ENCODE measurements at regions not wholly inside any gene's neighbourhood (a gene's known extent, or its start where the extent isn't known, plus 50 kb on each side); places are given as distances from the start of the nearest gene placed in this dataset.

DNA sequence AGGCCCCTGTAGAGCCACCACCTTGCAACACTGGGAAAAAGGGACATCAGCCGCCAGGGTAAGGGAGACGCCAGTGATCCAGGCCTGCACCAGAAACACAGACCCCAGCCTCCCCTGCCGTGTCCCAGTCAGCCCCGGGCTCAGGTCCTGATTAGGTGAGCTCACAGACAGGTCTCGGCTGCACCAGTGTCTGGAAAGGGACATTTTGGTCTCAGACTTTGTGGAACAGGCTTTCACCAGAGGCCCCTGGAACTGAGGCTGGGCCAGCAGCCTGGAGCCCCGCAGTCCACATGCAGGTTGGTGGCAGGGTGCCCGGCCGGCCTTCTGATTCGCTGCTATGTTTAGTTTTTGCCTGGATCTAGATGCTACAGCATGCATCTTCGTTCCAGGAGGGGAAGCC is 369.0 kb upstream of the IRX4 start:
- H3K27me3 ChIP-seq (ENCODE audit: control insufficient read depth, insufficient read depth, low read length), result no peaks in the 10 kb centered on the region

DNA sequence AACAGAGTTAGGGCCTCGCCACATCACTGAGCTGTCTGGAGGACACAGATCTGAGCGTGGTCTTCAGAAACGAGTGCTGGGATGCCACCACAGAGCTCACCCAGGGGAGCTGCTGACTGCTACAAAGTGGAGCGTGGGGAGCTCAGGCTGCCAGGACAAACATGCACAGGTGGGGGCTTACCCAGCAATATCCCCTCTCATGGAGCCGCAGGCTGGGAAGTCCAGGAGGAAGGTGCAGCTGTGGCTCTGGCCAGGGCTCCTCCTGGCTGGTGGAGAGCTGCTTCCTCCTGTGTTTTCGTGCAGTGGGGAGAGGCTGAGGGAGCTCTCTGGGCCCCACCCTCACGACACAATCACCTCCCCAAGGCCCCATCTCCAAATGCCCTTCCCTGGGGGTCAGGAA is 368.6 kb upstream of the IRX4 start:
- H3K4me1 ChIP-seq (ENCODE audit: control insufficient read depth, insufficient read depth, low read length), result no peaks in the 10 kb centered on the region
- no peak overlapping the region for H3K4me3 ChIP-seq (ENCODE audit: low read length)
- H3K36me3 ChIP-seq (ENCODE audit: control insufficient read depth, insufficient read depth, low read length), result no peaks in the 10 kb centered on the region
- no peaks in the 10 kb centered on the region for H3K27me3 ChIP-seq (ENCODE audit: control insufficient read depth, insufficient read depth, low read length)
- no peak overlapping the region for H3K27ac ChIP-seq (ENCODE audit: low read depth, low read length)
- no peak overlapping the region for H3K9ac ChIP-seq (ENCODE audit: low read length)

More for the DNA sequence above, 369.0 kb upstream of the IRX4 start:
- no peak overlapping the region for H3K4me3 ChIP-seq (ENCODE audit: low read length)
- no peak overlapping the region for H3K9ac ChIP-seq (ENCODE audit: low read length)
- no peak overlapping the region for H3K27ac ChIP-seq (ENCODE audit: low read depth, low read length)
- no peaks in the 10 kb centered on the region for H3K4me1 ChIP-seq (ENCODE audit: control insufficient read depth, insufficient read depth, low read length)
- no peaks in the 10 kb centered on the region for H3K36me3 ChIP-seq (ENCODE audit: control insufficient read depth, insufficient read depth, low read length)

DNA sequence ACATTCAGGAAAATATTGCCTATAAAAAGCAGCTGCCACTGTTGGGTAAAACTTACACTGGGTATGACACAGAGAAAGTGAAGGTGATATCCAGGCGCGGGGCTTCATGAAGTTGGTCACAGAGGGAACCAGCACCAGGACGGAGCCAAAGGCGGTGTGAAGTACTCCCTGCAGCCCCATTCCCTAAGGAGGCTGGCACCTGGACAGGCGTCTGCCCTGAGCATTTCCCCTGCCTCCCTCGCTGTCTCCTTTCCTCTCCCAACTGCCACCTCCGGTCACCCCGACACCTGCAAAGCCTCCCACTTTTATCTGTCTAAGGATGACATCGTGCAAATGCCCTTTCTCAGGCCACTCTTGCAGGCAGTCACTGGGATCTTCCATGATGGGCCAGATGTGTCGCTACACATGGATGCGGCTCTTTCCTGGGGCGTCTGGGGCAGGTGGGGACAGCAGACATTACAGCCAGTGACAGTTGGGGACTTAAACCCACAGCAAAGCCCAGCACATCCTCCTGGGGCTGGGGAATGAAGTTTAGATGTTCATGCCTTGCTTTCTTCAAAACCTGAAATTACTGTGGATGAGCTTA is 367.7 kb upstream of the IRX4 start:
- H3K4me1 ChIP-seq (ENCODE audit: control insufficient read depth, insufficient read depth, low read length), result no peaks in the 10 kb centered on the region
- H3K27ac ChIP-seq (ENCODE audit: low read depth, low read length), result no peak overlapping the region
- H3K27me3 ChIP-seq (ENCODE audit: control insufficient read depth, insufficient read depth, low read length), result no peaks in the 10 kb centered on the region
- H3K36me3 ChIP-seq (ENCODE audit: control insufficient read depth, insufficient read depth, low read length), result no peaks in the 10 kb centered on the region
- no peak overlapping the region for H3K9ac ChIP-seq (ENCODE audit: low read length)
- H3K4me3 ChIP-seq (ENCODE audit: low read length), result no peak overlapping the region

DNA sequence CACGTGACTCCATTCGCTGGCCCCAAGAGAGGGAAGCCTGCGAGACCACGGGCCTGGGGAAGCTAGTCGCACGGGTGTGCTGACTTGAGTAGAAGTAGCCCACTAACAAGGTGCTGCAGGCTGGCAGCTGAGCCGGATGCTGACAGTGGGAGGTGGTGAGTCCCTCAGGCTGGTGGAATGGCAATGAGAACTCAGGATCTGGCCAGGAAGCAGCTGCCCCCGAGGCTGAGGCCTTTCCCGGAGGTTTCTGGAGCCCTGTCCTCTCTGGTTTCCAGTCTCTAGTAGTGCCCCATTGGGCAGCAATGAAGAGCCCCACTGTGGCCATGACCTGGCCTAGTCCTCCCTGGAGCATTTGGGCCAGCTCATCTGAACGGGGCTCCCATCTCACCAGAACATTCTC is 366.7 kb upstream of the IRX4 start:
- H3K4me1 ChIP-seq (ENCODE audit: control insufficient read depth, insufficient read depth, low read length), result no peaks in the 10 kb centered on the region
- H3K27me3 ChIP-seq (ENCODE audit: control insufficient read depth, insufficient read depth, low read length), result no peaks in the 10 kb centered on the region
- no peak overlapping the region for H3K4me3 ChIP-seq (ENCODE audit: low read length)
- no peaks in the 10 kb centered on the region for H3K36me3 ChIP-seq (ENCODE audit: control insufficient read depth, insufficient read depth, low read length)
- no peak overlapping the region for H3K27ac ChIP-seq (ENCODE audit: low read depth, low read length)
- H3K9ac ChIP-seq (ENCODE audit: low read length), result no peak overlapping the region

DNA sequence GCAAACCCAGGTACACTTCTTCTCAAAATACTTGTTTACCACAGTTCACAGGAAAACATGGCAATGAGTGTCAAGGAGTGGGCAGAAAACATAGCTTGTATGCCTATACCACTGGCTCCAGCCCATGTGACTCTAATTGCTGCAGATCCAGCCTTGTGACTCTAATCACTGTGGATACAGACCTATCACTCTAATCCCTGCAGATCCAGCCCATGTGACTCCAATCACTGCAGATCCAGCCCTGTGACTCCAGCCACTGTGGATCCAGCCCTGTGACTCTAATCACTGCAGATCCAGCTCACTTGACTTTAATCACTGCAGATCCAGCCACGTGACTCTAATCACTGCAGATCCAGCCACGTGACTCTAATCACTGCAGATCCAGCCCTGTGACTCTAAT is 366.3 kb upstream of the IRX4 start:
- no peaks in the 10 kb centered on the region for H3K27me3 ChIP-seq (ENCODE audit: control insufficient read depth, insufficient read depth, low read length)
- no peaks in the 10 kb centered on the region for H3K36me3 ChIP-seq (ENCODE audit: control insufficient read depth, insufficient read depth, low read length)
- H3K9ac ChIP-seq (ENCODE audit: low read length), result no peak overlapping the region
- no peak overlapping the region for H3K27ac ChIP-seq (ENCODE audit: low read depth, low read length)
- H3K4me3 ChIP-seq (ENCODE audit: low read length), result no peak overlapping the region
- no peaks in the 10 kb centered on the region for H3K4me1 ChIP-seq (ENCODE audit: control insufficient read depth, insufficient read depth, low read length)

DNA sequence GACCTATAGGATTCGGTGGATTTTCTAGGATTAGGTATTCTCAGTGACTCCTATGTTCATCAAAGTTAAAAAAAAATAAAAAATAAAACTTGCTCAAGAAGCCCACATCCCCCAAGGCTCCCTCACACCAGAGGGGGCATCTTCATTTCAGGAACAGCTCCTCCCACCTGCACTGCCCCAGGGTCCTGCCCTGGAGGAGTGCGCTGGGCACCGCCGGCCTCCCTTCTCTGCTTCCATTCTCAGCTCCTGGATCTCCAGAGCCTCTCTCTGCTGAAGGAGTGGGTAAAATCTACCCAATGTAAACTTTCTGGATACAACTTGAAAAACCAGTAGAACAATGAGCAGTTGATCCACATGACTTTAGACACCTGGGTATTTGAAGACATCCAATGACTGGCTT is 359.8 kb upstream of the IRX4 start:
- Histone ChIP-seq H3K36me3 (ENCODE audit: control insufficient read depth, insufficient read depth, low read length) (no peaks in the 10 kb centered on the region), H3K4me1 (ENCODE audit: control insufficient read depth, insufficient read depth, low read length) (no peaks in the 10 kb centered on the region), H3K27ac (ENCODE audit: low read depth, low read length) (no peak overlapping the region), H3K9ac (ENCODE audit: low read length) (no peak overlapping the region), H3K27me3 (ENCODE audit: control insufficient read depth, insufficient read depth, low read length) (no peaks in the 10 kb centered on the region), H3K4me3 (ENCODE audit: low read length) (no peak overlapping the region)

DNA sequence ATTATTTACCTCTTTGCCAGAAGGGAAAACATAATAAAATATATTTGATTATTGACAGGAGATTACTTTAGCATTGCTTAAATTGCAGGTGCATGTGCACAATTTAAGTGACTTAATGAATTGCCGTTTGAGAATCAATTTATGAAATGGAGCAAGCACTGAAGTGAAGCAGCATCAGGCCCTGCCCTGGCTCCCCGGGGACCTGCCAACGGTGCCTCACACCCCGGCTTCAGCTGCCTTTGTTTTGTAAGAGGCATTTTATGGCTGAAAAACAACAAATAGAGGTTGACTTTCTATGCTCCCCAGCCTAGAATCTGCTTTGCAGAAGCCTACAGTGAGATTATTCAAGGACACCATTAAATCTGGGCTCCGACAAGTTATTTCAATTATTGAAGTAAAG is 359.1 kb upstream of the IRX4 start:
- H3K36me3 ChIP-seq (ENCODE audit: control insufficient read depth, insufficient read depth, low read length), result no peaks in the 10 kb centered on the region
- H3K27me3 ChIP-seq (ENCODE audit: control insufficient read depth, insufficient read depth, low read length), result no peaks in the 10 kb centered on the region
- H3K9ac ChIP-seq (ENCODE audit: low read length), result no peak overlapping the region
- no peak overlapping the region for H3K27ac ChIP-seq (ENCODE audit: low read depth, low read length)
- no peaks in the 10 kb centered on the region for H3K4me1 ChIP-seq (ENCODE audit: control insufficient read depth, insufficient read depth, low read length)
- H3K4me3 ChIP-seq (ENCODE audit: low read length), result no peak overlapping the region

DNA sequence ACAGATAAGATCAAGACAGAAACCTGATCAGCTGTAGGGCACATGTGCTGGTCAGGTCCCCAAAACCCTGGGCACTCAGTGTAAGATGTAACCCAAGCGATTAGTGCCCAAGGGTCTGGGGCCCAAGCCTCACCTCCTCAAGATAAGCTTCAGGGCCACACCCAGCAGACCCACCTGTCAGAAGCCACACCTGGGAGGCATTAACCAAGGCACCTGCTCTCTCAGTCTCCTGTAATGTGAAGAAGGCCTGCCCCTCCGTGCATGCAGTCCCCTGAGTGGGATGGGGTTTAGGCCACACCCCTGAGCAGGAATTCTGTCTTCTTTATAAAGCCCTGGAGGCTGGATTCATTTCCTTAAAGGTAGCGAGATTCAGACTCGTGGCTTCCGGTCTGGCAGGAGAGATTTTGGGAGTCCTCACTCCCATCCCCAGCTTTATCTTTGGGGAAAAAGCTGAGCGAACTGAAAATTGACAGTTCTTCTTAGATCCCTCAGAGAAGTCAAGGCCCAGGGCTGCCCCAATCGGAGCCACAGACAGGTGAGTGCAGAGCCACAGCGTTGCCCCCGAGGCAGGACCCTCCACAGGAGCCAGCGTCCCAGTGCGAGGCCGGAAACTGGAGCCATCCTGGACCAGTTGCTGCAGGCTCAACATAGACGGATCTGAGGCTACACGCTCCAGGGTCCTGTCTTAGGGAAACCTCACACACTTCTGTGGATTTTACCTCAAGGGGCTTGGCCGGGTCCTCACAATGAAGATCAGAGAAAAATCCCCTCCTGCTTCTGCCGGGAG is 357.6 kb upstream of the IRX4 start:
- H3K4me1 ChIP-seq (ENCODE audit: control insufficient read depth, insufficient read depth, low read length), result no peaks in the 10 kb centered on the region
- H3K4me3 ChIP-seq (ENCODE audit: low read length), result no peak overlapping the region
- no peak overlapping the region for H3K9ac ChIP-seq (ENCODE audit: low read length)
- no peak overlapping the region for H3K27ac ChIP-seq (ENCODE audit: low read depth, low read length)
- no peaks in the 10 kb centered on the region for H3K27me3 ChIP-seq (ENCODE audit: control insufficient read depth, insufficient read depth, low read length)
- H3K36me3 ChIP-seq (ENCODE audit: control insufficient read depth, insufficient read depth, low read length), result no peaks in the 10 kb centered on the region

DNA sequence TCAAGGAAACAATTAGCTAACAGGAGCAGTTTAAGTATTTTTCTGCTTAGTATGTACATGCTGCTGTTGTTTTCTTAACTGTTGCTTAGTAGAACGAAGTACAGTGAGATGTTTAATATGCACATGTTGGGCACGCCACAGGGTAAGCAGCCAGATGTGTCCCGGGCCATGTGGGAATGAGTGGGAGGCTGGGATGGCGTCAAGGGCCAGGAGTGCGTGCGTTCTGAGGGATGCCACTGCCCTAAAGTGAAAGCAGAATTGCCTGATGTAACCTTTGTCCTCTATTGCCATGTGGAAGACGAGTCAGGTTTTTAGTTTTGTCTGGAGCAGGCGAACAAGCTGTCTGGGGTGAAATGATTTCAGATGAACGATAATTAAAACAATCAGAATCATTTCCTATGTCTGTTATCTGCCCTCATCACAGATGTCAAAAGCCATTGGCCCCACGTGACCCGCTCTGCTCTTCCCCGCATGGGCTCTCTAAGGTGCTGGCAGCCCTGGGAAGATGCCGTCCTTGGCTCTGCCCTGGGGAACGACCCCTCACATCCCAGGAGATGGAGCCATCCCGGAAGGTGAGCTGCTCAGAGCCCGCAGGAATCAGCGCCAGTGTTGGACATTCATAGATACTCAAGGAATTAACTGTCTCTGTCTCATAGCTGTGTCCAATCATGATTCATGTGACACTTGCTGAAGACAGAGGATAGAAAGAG is 356.6 kb upstream of the IRX4 start:
- Histone ChIP-seq H3K27me3 (ENCODE audit: control insufficient read depth, insufficient read depth, low read length) (no peaks in the 10 kb centered on the region), H3K27ac (ENCODE audit: low read depth, low read length) (no peak overlapping the region), H3K4me3 (ENCODE audit: low read length) (no peak overlapping the region), H3K4me1 (ENCODE audit: control insufficient read depth, insufficient read depth, low read length) (no peaks in the 10 kb centered on the region), H3K36me3 (ENCODE audit: control insufficient read depth, insufficient read depth, low read length) (no peaks in the 10 kb centered on the region), H3K9ac (ENCODE audit: low read length) (no peak overlapping the region)

DNA sequence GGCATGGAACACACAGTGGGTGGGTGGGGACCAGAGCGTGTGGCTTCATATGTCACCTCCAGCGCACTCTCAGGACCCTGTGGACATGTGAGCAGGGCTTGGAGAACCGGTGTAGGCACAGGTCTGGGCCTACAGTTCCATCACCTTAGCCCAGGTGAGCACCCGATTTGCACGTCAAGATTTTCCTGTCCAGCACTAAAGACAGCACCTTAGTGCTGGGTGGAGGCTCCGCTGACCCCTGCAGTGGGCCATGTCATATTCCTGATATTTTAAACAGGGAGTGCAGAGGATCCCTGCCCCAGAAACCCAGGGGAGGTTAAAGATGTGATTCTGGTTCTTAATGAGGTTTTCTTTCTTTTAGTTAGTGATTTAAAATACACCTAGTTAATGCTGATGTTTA is 356.0 kb upstream of the IRX4 start:
- Histone ChIP-seq H3K9ac (ENCODE audit: low read length) (no peak overlapping the region), H3K27ac (ENCODE audit: low read depth, low read length) (no peak overlapping the region), H3K27me3 (ENCODE audit: control insufficient read depth, insufficient read depth, low read length) (no peaks in the 10 kb centered on the region), H3K4me1 (ENCODE audit: control insufficient read depth, insufficient read depth, low read length) (no peaks in the 10 kb centered on the region), H3K4me3 (ENCODE audit: low read length) (no peak overlapping the region), H3K36me3 (ENCODE audit: control insufficient read depth, insufficient read depth, low read length) (no peaks in the 10 kb centered on the region)

DNA sequence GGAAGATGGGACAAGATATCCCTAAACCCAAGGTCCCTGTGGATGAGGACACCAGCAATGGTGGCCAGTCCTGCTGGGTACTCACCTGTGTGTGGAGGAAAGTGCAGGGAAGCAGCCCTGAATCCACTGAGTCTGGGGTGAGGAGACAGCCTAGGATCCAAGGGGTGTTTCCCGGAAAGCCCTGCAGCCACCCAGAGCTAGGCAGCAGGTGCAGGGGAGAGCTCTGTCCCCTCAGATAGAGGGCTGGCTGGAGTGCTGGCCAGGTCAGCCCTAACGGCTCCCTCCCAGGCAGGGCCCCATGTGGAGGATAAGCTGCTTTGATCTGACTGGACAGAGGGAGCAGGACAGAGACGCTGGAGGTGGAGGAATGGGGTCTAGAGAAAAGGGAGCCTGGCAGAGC is 344.7 kb upstream of the IRX4 start:
- Histone ChIP-seq H3K27ac (ENCODE audit: low read depth, low read length) (no peak overlapping the region), H3K27me3 (ENCODE audit: control insufficient read depth, insufficient read depth, low read length) (no peaks in the 10 kb centered on the region), H3K36me3 (ENCODE audit: control insufficient read depth, insufficient read depth, low read length) (no peaks in the 10 kb centered on the region), H3K4me3 (ENCODE audit: low read length) (no peak overlapping the region), H3K9ac (ENCODE audit: low read length) (no peak overlapping the region), H3K4me1 (ENCODE audit: control insufficient read depth, insufficient read depth, low read length) (no peaks in the 10 kb centered on the region)

DNA sequence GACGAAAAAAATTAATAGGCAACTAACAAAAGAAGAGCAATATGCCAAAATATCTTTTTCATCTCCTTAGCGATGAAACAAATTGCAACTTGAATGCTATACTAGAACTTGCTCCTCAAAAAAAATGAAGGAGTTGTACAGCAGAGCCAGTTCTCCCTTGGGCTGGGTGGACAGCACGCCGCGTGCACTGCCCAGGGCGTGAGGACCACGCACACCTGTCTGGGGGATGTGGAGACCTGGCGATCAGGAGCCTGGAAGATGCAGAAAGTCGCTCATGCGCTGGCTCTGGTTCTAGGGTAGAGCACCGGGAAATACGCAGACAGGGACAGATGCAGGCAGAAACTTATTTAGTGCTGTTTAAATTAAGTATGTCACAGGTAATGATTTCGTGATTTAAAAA is 342.0 kb upstream of the IRX4 start:
- no peak overlapping the region for H3K27ac ChIP-seq (ENCODE audit: low read depth, low read length)

DNA sequence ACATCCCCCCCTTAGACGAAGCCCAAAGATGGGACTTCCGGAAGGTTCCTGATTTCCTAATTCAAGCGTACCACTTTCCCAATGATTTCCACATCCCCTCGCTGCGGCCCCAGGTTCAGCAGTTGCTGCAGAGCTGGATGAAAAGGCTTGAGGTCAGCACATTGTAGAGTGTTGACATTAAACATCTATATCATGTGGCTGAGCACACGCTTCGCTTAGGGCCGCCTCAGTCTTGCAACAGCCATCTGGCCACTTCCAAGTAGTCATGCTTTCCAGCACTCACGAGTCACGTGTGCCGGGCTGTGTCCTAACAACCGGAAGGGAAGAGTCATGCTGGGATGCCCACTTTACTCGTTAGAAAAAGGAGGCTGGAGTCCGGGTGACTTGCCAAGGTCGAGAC is 340.6 kb upstream of the IRX4 start:
- H3K27me3 ChIP-seq (ENCODE audit: control insufficient read depth, insufficient read depth, low read length), result no peaks in the 10 kb centered on the region
- no peaks in the 10 kb centered on the region for H3K4me1 ChIP-seq (ENCODE audit: control insufficient read depth, insufficient read depth, low read length)
- no peaks in the 10 kb centered on the region for H3K36me3 ChIP-seq (ENCODE audit: control insufficient read depth, insufficient read depth, low read length)
- no peak overlapping the region for H3K27ac ChIP-seq (ENCODE audit: low read depth, low read length)
- H3K9ac ChIP-seq (ENCODE audit: low read length), result no peak overlapping the region
- H3K4me3 ChIP-seq (ENCODE audit: low read length), result no peak overlapping the region

More for the DNA sequence above, 342.0 kb upstream of the IRX4 start:
- H3K27me3 ChIP-seq (ENCODE audit: control insufficient read depth, insufficient read depth, low read length), result no peaks in the 10 kb centered on the region
- no peaks in the 10 kb centered on the region for H3K36me3 ChIP-seq (ENCODE audit: control insufficient read depth, insufficient read depth, low read length)
- H3K9ac ChIP-seq (ENCODE audit: low read length), result no peak overlapping the region
- no peaks in the 10 kb centered on the region for H3K4me1 ChIP-seq (ENCODE audit: control insufficient read depth, insufficient read depth, low read length)
- no peak overlapping the region for H3K4me3 ChIP-seq (ENCODE audit: low read length)
